OCI-M1 (cell line): ENCODE measurements at regions not wholly inside any gene's neighbourhood (a gene's known extent, or its start where the extent isn't known, plus 50 kb on each side); places are given as distances from the start of the nearest gene placed in this dataset.
"Not testable (repeated sequence)": the region's sequence is repeated elsewhere in the genome, so short reads cannot be mapped to it uniquely, and the experiment has no call there.

Source experiments
- DNase-seq: peaks from one replicate; lab custom pipeline; 2025; lab: John Stamatoyannopoulos, UW

DNA sequence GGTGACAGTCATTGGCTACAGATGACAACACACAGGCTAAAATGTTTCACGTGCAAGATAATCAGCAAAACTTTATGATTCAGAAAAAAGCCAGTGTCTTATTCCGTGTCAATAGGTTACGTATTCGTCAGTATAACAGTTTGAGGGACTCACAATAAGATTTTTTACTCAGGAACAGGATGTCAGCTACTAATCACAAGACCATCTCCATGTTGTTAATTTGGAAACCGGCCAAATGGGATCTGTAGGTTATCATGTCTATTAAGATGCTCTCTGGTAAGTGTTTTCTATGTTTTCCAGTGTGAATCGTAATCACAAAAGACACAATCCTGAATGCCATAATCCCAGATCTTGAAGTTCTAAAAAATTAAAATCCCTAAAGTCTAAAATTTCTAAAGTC, 197.3 kb downstream of the ETV1 start:
- DNase-seq = no peak

GRCh38 chr7:13793926-13794325, 195.5 kb downstream of the ETV1 start:
- no peak for DNase-seq

- no peak for DNase-seq
Measured at GRCh38 chr7:13794581-13794980, 194.9 kb downstream of the ETV1 start.

- no peak for DNase-seq
Measured at GRCh38 chr7:13797545-13797944, 191.9 kb downstream of the ETV1 start.

GRCh38 chr7:13800694-13801448, 188.6 kb downstream of the ETV1 start:
- no peak for DNase-seq

GRCh38 chr7:13801669-13802068, 187.8 kb downstream of the ETV1 start:
- no peak for DNase-seq

DNA sequence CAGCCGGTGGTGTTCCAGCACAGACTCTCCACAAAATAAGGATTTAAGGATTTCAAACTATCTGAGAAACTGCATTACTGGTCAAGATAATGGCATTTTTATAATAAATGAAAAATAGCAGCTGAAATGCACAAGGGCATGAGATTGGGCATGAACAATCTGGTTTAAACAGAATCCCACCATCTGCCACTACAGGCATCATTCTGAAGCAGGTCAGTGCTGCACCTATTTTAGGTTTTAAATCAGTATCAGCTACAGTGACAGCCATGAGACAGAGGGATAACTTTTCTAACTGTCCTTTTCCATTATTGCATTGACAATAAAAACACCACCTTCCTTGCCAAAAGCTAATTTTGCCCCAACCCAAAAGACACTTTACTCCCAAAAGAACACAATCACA, 186.8 kb downstream of the ETV1 start:
- no peak for DNase-seq

GRCh38 chr7:13803134-13803533, 186.3 kb downstream of the ETV1 start:
- no peak for DNase-seq

DNA sequence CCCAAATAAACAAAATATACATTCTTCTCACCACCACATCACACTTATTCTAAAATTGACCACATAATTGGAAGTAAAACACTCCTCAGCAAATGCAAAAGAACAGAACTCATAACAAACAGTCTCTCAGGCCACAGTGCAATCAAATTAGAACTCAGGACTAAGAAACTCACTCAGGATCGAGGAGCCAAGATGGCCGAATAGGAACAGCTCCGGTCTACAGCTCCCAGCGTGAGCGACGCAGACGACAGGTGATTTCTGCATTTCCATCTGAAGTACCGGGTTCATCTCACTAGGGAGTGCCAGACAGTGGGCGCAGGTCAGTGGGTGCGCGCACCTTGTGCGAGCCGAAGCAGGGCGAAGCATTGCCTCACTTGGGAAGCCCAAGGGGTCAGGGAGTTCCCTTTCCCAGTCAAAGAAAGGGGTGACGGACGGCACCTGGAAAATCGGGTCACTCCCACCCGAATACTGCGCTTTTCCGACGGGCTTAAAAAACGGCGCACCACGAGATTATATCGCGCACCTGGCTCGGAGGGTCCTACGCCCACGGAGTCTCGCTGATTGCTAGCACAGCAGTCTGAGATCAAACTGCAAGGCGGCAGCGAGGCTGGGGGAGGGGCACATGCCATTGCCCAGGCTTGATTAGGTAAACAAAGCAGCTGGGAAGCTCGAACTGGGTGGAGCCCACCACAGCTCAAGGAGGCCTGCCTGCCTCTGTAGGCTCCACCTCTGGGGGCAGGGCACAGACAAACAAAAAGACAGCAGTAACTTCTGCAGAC, 183.2 kb downstream of the ETV1 start:
- DNase-seq = not testable (repeated sequence)

- not testable (repeated sequence) for DNase-seq
Measured at GRCh38 chr7:13817230-13817629, 172.2 kb downstream of the ETV1 start.

DNA sequence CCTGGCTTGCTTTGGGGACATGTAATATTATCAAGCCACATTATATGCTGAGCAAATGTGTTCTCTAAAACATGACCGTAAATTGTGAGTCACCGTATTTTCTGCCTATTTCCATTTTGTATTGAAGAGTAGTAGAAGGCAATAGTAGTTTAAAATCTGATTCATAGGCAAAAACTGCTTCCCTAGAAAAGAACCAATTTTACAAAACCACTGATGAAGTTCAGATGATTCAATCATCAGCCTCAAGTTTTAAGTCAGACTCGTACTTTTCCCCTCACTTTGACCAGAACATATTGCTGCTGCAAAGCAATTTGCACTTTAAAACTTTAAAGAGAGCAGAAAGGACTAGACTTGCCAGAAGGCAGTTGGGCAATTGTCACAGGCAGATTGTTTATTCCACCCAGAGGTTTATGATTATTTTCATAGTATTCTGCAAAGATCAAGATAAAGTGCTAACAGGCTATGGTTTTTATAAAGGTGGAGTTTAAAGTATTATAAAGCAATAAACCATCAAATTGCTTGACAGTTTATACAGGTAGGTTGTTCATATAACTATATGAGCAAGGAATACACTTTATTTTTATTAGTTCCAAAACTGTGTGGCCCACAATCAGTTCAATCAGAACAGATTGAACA, 168.2 kb downstream of the ETV1 start:
- no peak for DNase-seq

- DNase-seq = peak; percentile 7
Measured at GRCh38 chr7:13822678-13823077, 166.8 kb downstream of the ETV1 start.

- no peak for DNase-seq
Measured at GRCh38 chr7:13826752-13827151, 162.7 kb downstream of the ETV1 start.

DNA sequence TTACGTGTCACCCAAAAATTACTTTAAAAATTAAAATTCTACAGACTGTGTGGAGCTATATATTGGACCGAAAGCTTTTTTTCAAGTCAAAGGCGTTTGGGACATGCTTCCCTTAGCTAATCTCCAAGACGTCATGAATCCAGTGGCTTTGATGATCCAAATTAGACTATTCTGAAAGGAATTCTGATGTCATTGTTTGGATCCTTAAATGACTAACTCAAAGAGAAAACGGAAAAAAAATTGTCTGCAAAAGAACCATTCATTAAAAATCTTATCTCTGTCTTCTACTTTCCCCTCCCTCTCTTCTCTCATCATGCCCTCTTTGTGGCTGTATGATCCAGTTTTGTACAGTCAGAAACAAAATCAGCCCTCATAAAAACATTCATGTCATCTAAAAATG, 161.8 kb downstream of the ETV1 start:
- no peak for DNase-seq

GRCh38 chr7:13829231-13829630, 160.2 kb downstream of the ETV1 start:
- no peak for DNase-seq

DNA sequence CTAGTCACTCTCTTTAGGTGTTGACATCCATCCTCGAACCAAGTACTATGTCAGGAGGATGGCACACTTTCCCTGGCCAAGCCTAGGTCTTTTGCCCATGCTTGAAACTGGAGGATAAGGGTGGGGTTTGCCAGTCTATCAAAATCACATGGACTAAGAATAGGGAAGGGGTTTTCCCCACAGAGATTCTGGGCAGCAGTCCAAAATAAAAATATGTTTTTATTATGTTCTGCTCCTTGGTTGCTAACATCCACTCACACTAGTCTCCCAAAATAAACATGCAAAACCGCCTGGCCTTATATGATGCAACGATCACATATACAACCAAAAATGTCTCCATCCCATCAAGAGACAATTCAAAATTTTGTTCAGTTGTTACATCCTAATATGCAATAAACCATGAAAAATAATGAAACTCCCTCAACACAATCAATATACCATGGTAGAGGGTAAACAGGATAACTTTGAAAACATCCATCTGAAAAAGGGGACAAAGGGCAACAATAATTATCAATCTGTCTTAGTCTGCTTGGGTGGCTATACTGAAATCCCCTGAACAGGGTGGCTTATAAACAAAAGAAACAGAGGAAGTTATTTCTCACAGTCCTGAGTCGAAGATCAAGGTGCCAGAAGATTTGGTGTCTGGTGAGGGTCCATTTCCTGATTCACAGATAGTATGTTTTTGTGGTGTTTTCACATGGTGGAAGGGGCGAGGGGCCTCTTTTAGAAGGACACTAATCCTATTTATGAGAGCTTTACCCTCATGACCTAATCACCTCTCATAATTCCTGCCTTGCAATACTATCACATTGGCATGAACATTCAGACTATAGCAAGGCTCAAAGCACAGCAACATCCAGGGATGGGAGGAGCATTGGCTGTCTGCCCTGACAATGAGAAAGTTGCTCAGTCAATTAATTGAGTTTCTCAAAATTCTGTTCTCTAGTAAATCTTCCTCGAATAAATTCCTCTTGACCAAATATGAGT, 159.3 kb downstream of the ETV1 start:
- DNase-seq = peak; percentile 1

DNA sequence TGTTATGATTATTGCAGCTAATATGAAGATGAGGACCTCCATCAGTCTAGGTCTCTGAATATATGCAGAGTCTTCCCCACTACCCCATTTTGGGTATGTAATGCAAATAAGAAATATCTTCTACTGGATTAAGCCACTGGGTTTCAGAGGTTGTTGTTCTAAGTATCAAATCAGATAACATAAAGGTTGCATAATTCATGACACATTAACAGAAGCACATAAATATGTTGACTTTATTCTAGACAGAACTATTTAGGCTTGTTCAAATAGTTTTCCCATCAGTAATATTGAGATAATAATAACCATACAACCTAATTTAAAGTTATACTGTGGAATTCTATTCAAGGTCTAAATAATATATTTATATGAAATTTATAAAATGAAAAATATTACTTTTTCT, 157.1 kb downstream of the ETV1 start:
- no peak for DNase-seq

- DNase-seq = no peak
Measured at GRCh38 chr7:13834328-13834761, 155.1 kb downstream of the ETV1 start.

DNA sequence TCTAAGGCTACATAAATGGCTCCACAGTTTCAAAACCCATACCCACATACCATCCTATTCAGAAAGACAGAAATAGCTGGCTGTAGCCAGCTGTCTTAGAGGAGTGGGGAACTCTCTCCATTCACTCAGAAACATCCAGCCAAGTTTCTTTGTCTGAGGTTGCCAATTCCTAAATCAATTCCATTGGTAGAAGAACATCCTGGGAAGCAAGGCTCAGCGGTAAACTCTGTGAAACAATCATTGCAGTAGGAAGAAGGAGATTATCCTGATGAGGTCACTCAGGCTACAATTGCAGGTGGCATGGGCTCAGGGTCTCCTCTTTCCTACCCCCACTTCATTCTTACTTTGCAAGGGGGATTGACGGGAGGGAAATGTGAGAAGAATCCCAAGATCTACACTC, 154.0 kb downstream of the ETV1 start:
- no peak for DNase-seq

DNA sequence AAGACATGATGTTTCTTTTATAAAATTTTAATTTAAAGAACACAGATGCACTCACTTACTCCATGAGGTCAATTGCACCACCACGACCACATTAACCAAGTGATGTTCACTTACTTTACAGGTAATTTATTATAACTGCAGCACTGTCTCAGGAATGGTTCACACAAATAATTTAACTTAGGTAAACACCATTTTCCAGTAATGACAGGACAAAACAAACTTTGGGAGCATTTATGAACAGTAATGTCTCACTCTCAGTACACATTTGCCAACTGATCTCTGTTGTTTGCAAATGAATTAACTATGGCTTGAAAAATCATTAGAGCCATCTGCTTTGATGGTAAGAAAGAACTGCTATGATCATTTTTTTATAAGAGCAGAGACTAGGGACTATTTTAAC, 150.4 kb downstream of the ETV1 start:
- no peak for DNase-seq
